GM21515 (cell line): ENCODE measurements at regions not wholly inside any gene's neighbourhood (a gene's known extent, or its start where the extent isn't known, plus 50 kb on each side); places are given as distances from the start of the nearest gene placed in this dataset.
A peak's percentile ranks its signal among the peaks of the same experiment; 100 is the strongest.
"Not testable (repeated sequence)": the region's sequence is repeated elsewhere in the genome, so short reads cannot be mapped to it uniquely, and the experiment has no call there.

ENCODE experiments used
- ATAC-seq: cut with Tn5 transposase; IDR thresholded peaks from one replicate; pipeline ENCODE4 v1.9.1; 2021; ENCODE audit not compliant: unreplicated experiment

GRCh38 chr16:29115802-29116141, 130.9 kb downstream of the LAT start:
- not testable (repeated sequence) for ATAC-seq

GRCh38 chr16:29114989-29115801, 130.3 kb downstream of the LAT start:
- ATAC-seq = not testable (repeated sequence)

GRCh38 chr16:29114574-29114973, 129.7 kb downstream of the LAT start:
- no peak for ATAC-seq

GRCh38 chr16:29113446-29113845, 128.6 kb downstream of the LAT start:
- ATAC-seq = not testable (repeated sequence)

GRCh38 chr16:29112755-29113347, 128.0 kb downstream of the LAT start:
- ATAC-seq = no peak

GRCh38 chr16:29111901-29112680, 127.2 kb downstream of the LAT start:
- ATAC-seq = not testable (repeated sequence)

- no peak for ATAC-seq
Measured at GRCh38 chr16:29111421-29111820, 126.6 kb downstream of the LAT start.

- ATAC-seq = not testable (repeated sequence)
Measured at GRCh38 chr16:29108625-29109169, 123.8 kb downstream of the LAT start.

- no peak for ATAC-seq
Measured at GRCh38 chr16:29107299-29107698, 122.4 kb downstream of the LAT start.

GRCh38 chr16:29106259-29106908, 121.5 kb downstream of the LAT start:
- not testable (repeated sequence) for ATAC-seq

GRCh38 chr16:29104600-29104999, 119.7 kb downstream of the LAT start:
- ATAC-seq = not testable (repeated sequence)

- ATAC-seq = not testable (repeated sequence)
Measured at GRCh38 chr16:29097965-29098364, 113.1 kb downstream of the LAT start.

GRCh38 chr16:29094729-29095624, 110.1 kb downstream of the LAT start:
- ATAC-seq = not testable (repeated sequence)

- ATAC-seq = not testable (repeated sequence)
Measured at GRCh38 chr16:29094325-29094724, 109.5 kb downstream of the LAT start.

- not testable (repeated sequence) for ATAC-seq
Measured at GRCh38 chr16:29089679-29090078, 104.8 kb downstream of the LAT start.

- ATAC-seq = not testable (repeated sequence)
Measured at GRCh38 chr16:29087673-29088072, 102.8 kb downstream of the LAT start.

GRCh38 chr16:29081829-29082639, 97.2 kb downstream of the LAT start:
- ATAC-seq = not testable (repeated sequence)

GRCh38 chr16:29074554-29075402, 89.9 kb downstream of the LAT start:
- ATAC-seq = peak; percentile 72
